Esophagus (tissue), 2 donors: ENCODE measurements at regions not wholly inside any gene's neighbourhood (a gene's known extent, or its start where the extent isn't known, plus 50 kb on each side); places are given as distances from the start of the nearest gene placed in this dataset.

Experiments
- H3K27ac ChIP-seq, 2 donors: one replicate each; pipeline ENCODE4 v1.5.1; 2013; ENCODE audit warnings: low read depth in 2 of 2, mild to moderate bottlenecking in 2 of 2, inconsistent platforms in 1 of 2, low read length in 1 of 2, moderate library complexity in 1 of 2
- H3K27me3 ChIP-seq, 2 donors: one replicate each; pipeline ENCODE4 v1.6.1; 2013; ENCODE audit warnings: low read length in 2 of 2, control low read depth in 1 of 2, mild to moderate bottlenecking in 1 of 2; ENCODE audit not compliant: insufficient read depth in 2 of 2, control insufficient read depth in 1 of 2
- H3K36me3 ChIP-seq, 2 donors: one replicate each; pipeline ENCODE4 v1.6.1; 2013; ENCODE audit warnings: low read length in 1 of 2; ENCODE audit not compliant: control insufficient read depth in 2 of 2, insufficient read depth in 2 of 2
- H3K4me1 ChIP-seq, 2 donors: one replicate each; pipeline ENCODE4 v1.6.1; 2013; ENCODE audit warnings: low read length in 1 of 2; ENCODE audit not compliant: control insufficient read depth in 2 of 2, insufficient read depth in 2 of 2
- H3K4me3 ChIP-seq, 2 donors: one replicate each; pipeline ENCODE4 v1.5.1; 2013; ENCODE audit warnings: low read length in 2 of 2, mild to moderate bottlenecking in 2 of 2, low read depth in 1 of 2, moderate library complexity in 1 of 2
- H3K9me3 ChIP-seq, 2 donors: one replicate each; pipeline ENCODE4 v1.6.1; 2013; ENCODE audit warnings: mild to moderate bottlenecking in 2 of 2, low read depth in 1 of 2, low read length in 1 of 2, moderate library complexity in 1 of 2; ENCODE audit not compliant: control insufficient read depth in 2 of 2, insufficient read depth in 1 of 2
- WGBS, 2 donors: extraction: QIAGEN DNeasy Blood & Tissue Kit; methylation state at CpG; one replicate each; pipeline ENCODE4 v1.1.7; 2013; 5-methylcytosine and 5-hydroxymethylcytosine counted together
- donor health status: healthy with polysubstance abuse.
- donor health status: Bipolar disorder and iron deficiency.

GRCh38 chr2:237244976-237245646 lies 159.4 kb downstream of the COPS8 start:
- Histone ChIP-seq H3K4me3 (no peak overlapping the region), H3K36me3 (no peaks in the 10 kb centered on the region), H3K4me1 (no peaks in the 10 kb centered on the region), H3K27ac (no peak overlapping the region), H3K9me3 (peaks cover 0 to 2% of the 10 kb centered on the region in 2 donors), H3K27me3 (no peaks in the 10 kb centered on the region)
- 82 to 86% methylated on average over 3 of the region's 3 CpGs for WGBS, 2 donors

DNA sequence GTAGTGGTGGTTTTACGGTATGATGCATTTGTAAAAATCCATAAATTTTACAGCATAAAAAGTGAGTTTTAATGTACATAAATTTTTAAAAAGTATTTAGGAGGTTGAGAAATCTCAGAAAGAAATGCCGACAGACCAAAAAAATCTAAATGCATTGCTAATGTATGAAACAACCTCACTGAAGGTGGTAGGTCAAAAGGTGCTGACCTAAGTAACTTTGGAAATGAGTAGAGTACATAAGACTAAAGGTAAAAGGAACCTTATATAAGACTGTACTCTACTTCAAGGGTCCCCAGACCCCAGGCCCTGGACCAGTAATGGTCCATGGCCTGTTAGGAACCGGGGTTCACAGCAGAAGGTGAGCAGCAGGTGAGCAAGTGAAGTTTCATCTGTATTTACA lies 163.4 kb downstream of the COL6A3 start:
- 91 to 94% methylated on average over 3 of the region's 3 CpGs for WGBS, 2 donors
- Histone ChIP-seq H3K4me1 (peaks cover 0 to 2% of the 10 kb centered on the region in 2 donors), H3K4me3 (no peak overlapping the region), H3K27ac (no peak overlapping the region), H3K36me3 (no peaks in the 10 kb centered on the region), H3K27me3 (peaks cover 0 to 3% of the 10 kb centered on the region in 2 donors), H3K9me3 (no peaks in the 10 kb centered on the region)

DNA sequence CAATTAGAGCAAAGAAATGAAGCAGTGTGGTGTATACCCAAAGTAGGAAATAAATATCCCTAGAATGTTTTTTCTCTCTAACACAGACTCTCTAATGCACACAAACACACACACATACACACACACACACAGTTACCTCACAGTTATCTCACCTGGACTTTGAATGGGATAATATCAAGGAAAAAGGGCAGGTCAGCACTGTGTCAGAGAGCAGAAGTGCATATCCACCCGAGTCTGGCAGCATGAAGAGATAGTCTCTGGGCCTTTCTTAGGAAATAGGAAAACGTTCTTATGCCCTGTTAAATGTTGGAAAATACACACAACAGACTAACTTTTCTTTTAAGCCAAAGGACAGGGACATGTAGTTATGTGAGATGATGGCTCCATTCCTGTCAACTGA lies 162.0 kb downstream of the COL6A3 start:
- no peak overlapping the region for H3K4me3 ChIP-seq
- WGBS, 2 donors = 69 to 72% methylated on average over 2 of the region's 2 CpGs
- H3K4me1 ChIP-seq = peaks cover 0 to 2% of the 10 kb centered on the region in 2 donors
- no peaks in the 10 kb centered on the region for H3K9me3 ChIP-seq
- H3K27ac ChIP-seq = no peak overlapping the region
- no peaks in the 10 kb centered on the region for H3K36me3 ChIP-seq
- H3K27me3 ChIP-seq = peaks cover 0 to 3% of the 10 kb centered on the region in 2 donors

DNA sequence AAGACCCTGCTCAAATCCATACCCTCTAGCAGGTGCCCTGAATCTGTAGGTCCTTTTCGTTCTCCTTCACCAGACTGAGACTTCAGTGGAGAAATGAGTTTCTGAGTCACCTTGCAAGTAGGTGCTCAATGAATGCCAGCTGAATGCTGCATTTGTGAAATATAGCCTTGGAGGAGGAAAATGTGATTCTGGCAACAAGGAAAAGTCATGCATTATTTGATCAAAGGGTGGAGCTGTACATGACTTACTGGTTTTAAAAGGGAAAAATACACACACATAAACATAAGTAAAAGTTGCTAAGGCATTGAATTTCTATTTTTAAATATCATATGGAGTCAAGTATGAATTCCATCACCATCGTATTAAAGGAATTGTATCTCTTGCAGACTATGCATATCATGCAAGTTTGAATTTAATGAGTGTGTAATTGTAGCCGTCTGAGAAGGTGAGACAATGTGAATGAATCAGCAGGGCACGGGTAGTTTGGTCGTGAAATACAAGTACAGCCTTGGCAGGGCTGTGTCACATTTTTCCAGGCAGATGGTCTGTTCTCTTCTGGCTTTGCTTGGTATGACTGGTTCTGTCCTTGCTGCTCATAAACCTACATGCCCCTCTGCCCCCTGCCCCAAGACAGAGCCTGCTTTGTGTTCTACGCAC lies 160.8 kb downstream of the COL6A3 start:
- H3K27me3 ChIP-seq = peaks cover 0 to 3% of the 10 kb centered on the region in 2 donors
- H3K27ac ChIP-seq = no peak overlapping the region
- H3K4me3 ChIP-seq = no peak overlapping the region
- no peaks in the 10 kb centered on the region for H3K9me3 ChIP-seq
- no peaks in the 10 kb centered on the region for H3K36me3 ChIP-seq
- WGBS, 2 donors = 56 to 65% methylated on average over 6 of the region's 6 CpGs
- H3K4me1 ChIP-seq = peaks cover 0 to 2% of the 10 kb centered on the region in 2 donors

DNA sequence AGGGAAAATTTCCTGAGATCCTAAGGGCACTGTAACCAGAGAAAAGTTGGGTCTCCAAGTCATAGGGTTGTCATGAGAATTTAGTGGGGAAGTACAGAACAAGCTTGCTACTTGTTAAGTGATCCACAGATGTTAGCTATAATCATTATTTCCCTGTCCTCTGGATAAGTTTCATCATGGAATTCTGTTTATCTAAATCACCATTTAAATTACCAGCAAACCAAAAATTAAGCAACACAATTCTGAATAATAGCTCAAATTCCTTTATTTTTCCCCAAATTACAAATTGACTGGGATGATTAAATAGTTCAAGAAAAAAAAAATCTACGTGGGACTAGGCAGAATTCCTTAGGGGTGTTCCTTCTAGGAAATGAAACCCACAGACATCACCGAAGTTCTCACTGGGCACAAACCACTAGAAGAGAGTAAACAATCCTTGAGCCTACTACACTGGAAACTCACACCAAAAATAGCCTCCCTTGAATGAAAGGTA lies 159.5 kb downstream of the COL6A3 start:
- WGBS, 2 donors = 30 to 44% methylated on average over 2 of the region's 2 CpGs
- peaks cover 0 to 3% of the 10 kb centered on the region in 2 donors for H3K27me3 ChIP-seq
- no peak overlapping the region for H3K4me3 ChIP-seq
- peaks cover 0 to 2% of the 10 kb centered on the region in 2 donors for H3K4me1 ChIP-seq
- H3K9me3 ChIP-seq = no peaks in the 10 kb centered on the region
- H3K27ac ChIP-seq = no peak overlapping the region
- no peaks in the 10 kb centered on the region for H3K36me3 ChIP-seq

DNA sequence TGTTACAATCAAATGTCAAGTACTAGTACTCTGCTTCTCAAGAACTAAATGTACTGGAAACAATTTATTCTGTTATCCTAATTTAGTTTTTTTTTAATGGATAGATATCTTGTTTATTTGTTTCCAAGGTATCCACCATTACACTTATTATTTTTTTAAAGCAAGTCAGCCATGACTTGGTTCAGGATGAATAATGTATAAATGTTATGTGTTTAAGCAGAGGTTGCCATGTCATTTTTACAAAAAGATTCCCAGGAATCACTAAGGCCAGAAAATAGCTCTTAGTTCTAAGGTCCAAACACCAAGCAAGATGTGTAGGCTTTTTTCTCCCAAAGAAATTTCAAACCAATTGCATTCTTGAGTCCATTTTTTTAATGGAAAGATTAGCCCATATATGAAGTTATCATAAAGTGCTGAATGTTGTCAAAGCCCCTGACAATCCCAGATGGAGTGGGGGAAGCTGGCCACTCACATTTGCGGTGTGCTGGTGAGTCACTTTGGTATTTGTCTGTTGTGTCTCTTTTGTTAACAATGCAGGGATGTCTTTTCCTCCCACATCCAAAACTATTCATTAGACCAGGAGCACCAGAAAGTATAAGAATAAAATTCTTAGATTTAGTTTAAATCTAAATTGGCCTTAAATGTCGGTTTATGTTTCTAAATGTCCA lies 158.9 kb downstream of the COL6A3 start:
- H3K4me3 ChIP-seq = no peak overlapping the region
- H3K9me3 ChIP-seq = no peaks in the 10 kb centered on the region
- H3K27me3 ChIP-seq = peaks cover 0 to 3% of the 10 kb centered on the region in 2 donors
- 69 to 82% methylated on average over 2 of the region's 2 CpGs for WGBS, 2 donors
- H3K27ac ChIP-seq = no peak overlapping the region
- H3K36me3 ChIP-seq = no peaks in the 10 kb centered on the region
- peaks cover 0 to 2% of the 10 kb centered on the region in 2 donors for H3K4me1 ChIP-seq

GRCh38 chr2:237256887-237257286 lies 157.1 kb downstream of the COL6A3 start:
- Histone ChIP-seq H3K4me1 (peaks cover 0 to 2% of the 10 kb centered on the region in 2 donors), H3K4me3 (no peak overlapping the region), H3K27ac (peak overlapping the region; percentile 29 to 40), H3K27me3 (peaks cover 0 to 3% of the 10 kb centered on the region in 2 donors), H3K36me3 (no peaks in the 10 kb centered on the region), H3K9me3 (no peaks in the 10 kb centered on the region)
- WGBS, 2 donors = 48 to 52% methylated on average over 4 of the region's 4 CpGs

GRCh38 chr2:237257471-237257951 lies 156.5 kb downstream of the COL6A3 start:
- WGBS, 2 donors = 56 to 59% methylated on average over 10 of the region's 10 CpGs
- H3K36me3 ChIP-seq = no peaks in the 10 kb centered on the region

DNA sequence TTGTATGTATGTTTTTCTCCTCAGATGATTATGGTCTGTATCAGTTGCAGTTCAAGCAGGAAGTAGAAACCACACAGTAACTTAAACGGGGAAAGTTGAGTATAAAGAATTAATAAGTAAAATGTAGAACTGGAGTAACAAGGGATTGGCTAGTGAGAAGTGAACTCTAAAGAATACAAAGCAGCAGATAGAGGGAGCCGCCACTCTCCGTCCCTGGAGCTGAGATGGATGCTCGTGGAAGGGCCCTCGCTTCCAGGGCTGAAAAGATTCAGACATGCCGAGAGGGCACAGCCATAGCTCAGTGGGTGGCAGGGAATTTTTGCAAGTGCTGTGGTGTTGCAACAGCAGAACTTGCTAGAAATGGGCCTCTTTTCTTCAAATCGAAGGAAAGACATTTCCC lies 155.8 kb downstream of the COL6A3 start:
- H3K27me3 ChIP-seq = peaks cover 0 to 3% of the 10 kb centered on the region in 2 donors
- peaks cover 0 to 2% of the 10 kb centered on the region in 2 donors for H3K4me1 ChIP-seq
- H3K27ac ChIP-seq = no peak overlapping the region
- H3K36me3 ChIP-seq = no peaks in the 10 kb centered on the region
- no peak overlapping the region for H3K4me3 ChIP-seq
- no peaks in the 10 kb centered on the region for H3K9me3 ChIP-seq
- 65 to 74% methylated on average over 7 of the region's 7 CpGs for WGBS, 2 donors

More at GRCh38 chr2:237257471-237257951, 156.5 kb downstream of the COL6A3 start:
- Histone ChIP-seq H3K4me3 (no peak overlapping the region), H3K4me1 (peaks cover 0 to 2% of the 10 kb centered on the region in 2 donors), H3K9me3 (no peaks in the 10 kb centered on the region), H3K27ac (peak overlapping the region in 1 of 2 donors; percentile 29), H3K27me3 (peaks cover 0 to 3% of the 10 kb centered on the region in 2 donors)
